ENCODE measurements at regions not wholly inside any gene's neighbourhood (a gene's known extent, or its start where the extent isn't known, plus 50 kb on each side); places are given as distances from the start of the nearest gene placed in this dataset.

- Mint-ChIP-seq H3K36me3 (ENCODE audit: insufficient read depth, unreplicated experiment) (no peaks in the 10 kb centered on the region), H3K27me3 (ENCODE audit: unreplicated experiment) (peaks cover 8% of the 10 kb centered on the region), H3K4me1 (ENCODE audit: low read depth, unreplicated experiment) (no peaks in the 10 kb centered on the region), H3K4me3 (ENCODE audit: low read depth, unreplicated experiment) (no peak overlapping the region), H3K27ac (ENCODE audit: unreplicated experiment) (no peak overlapping the region), H3K9me3 (ENCODE audit: low read depth, unreplicated experiment) (no peaks in the 10 kb centered on the region)
- no TSS peak for BruUV-seq (replicated peaks)
- DNase-seq: no peak
- intact Hi-C loops (cut with micrococcal nuclease; ENCODE audit: unreplicated experiment): no loop called here
- CTCF ChIA-PET: no interaction called here
- TF ChIP-seq CTCF (IDR thresholded peaks at IDR 0.05; ENCODE audit: unreplicated experiment): no peak
Measured at GRCh38 chr6:150313781-150314180, 55.0 kb upstream of the IYD start.

DNA sequence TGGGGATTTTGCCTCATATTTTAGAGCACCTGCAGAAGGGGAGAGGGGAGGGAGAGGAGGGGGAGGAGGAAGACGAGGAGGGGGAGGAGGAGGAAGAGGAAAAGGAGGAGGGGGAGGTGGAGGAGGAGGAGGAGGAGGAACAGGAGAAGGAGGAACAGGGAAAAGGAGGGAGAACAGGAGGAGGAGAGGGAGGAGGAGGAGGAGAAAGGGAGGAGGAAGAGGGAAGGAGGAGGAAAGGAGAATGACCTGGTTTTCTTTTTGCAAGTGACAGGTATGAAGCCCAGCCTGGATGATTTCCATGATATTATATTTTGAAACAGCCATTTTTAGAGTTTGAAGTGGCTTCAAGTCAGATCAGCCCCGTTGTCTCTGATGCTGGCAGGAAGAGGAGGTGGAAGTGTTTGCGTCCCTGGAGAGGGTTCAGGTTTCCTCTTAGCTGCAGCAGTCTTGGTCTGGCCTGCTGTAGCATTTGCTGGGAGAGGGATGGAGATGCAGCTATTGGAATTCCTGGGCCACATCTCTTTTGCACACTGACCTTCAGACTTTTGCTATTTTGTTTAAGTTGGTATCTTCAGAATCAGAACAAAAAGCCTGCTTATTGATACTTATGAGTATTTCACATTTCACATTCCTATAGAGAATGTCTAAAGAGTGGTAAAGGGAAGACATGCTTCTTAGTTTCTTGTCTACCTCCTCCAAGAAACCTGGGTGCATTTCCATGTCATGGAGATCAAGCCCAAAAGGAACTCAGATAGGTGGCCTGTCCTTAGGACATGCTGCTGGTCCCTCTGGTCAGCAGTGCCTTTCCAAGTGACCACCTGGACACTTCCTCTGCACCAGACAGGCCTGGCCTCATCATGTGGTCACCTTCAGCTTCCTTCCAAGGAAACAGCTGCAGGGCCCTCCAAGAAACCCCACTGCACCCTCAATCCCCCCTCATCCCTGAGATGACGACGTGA is 54.3 kb upstream of the IYD start:
- Mint-ChIP-seq H3K9me3 (ENCODE audit: low read depth, unreplicated experiment) (no peaks in the 10 kb centered on the region), H3K4me3 (ENCODE audit: low read depth, unreplicated experiment) (no peak overlapping the region), H3K36me3 (ENCODE audit: insufficient read depth, unreplicated experiment) (no peaks in the 10 kb centered on the region), H3K4me1 (ENCODE audit: low read depth, unreplicated experiment) (no peaks in the 10 kb centered on the region), H3K27ac (ENCODE audit: unreplicated experiment) (no peak overlapping the region), H3K27me3 (ENCODE audit: unreplicated experiment) (peaks cover under 1% of the 10 kb centered on the region)
- intact Hi-C loops (cut with micrococcal nuclease; ENCODE audit: unreplicated experiment): no loop called here
- CTCF ChIA-PET: no interaction called here
- TF ChIP-seq CTCF (IDR thresholded peaks at IDR 0.05; ENCODE audit: unreplicated experiment): no peak
- BruUV-seq (replicated peaks): no TSS peak
- no peak for DNase-seq

DNA sequence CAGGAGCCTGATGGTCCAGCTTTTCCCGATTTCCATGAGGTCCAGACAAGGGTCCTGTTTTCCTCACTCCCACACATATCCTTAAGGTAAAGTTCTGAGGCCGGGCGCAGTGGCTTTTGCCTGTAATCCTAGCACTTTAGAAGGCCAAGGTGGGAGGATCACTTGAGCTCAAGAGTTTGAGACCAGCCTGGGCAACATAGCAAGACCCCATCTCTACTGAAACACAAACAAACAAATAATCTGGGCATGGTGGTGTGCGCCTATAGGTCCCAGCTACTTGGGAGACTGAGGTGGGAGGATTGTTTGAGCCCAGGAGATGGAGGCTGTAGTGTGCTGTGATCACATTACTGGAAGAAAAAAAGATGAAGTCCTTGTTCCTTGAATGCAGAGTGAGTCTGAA is 53.2 kb upstream of the IYD start:
- no peak for DNase-seq
- CTCF ChIA-PET: no interaction called here
- no peak for TF ChIP-seq CTCF (IDR thresholded peaks at IDR 0.05; ENCODE audit: unreplicated experiment)
- no peaks in the 10 kb centered on the region for H3K27me3 Mint-ChIP-seq (ENCODE audit: unreplicated experiment)
- H3K36me3 Mint-ChIP-seq (ENCODE audit: insufficient read depth, unreplicated experiment): no peaks in the 10 kb centered on the region
- no peaks in the 10 kb centered on the region for H3K9me3 Mint-ChIP-seq (ENCODE audit: low read depth, unreplicated experiment)
- H3K4me1 Mint-ChIP-seq (ENCODE audit: low read depth, unreplicated experiment): no peaks in the 10 kb centered on the region
- no peak overlapping the region for H3K4me3 Mint-ChIP-seq (ENCODE audit: low read depth, unreplicated experiment)
- intact Hi-C loops (cut with micrococcal nuclease; ENCODE audit: unreplicated experiment): no loop called here
- no TSS peak for BruUV-seq (replicated peaks)
- H3K27ac Mint-ChIP-seq (ENCODE audit: unreplicated experiment): no peak overlapping the region

- H3K4me1 Mint-ChIP-seq (ENCODE audit: low read depth, unreplicated experiment): no peaks in the 10 kb centered on the region
- no peaks in the 10 kb centered on the region for H3K36me3 Mint-ChIP-seq (ENCODE audit: insufficient read depth, unreplicated experiment)
- TF ChIP-seq CTCF (IDR thresholded peaks at IDR 0.05; ENCODE audit: unreplicated experiment): no peak
- H3K27me3 Mint-ChIP-seq (ENCODE audit: unreplicated experiment): no peaks in the 10 kb centered on the region
- CTCF ChIA-PET: no interaction called here
- no peaks in the 10 kb centered on the region for H3K9me3 Mint-ChIP-seq (ENCODE audit: low read depth, unreplicated experiment)
- BruUV-seq (replicated peaks): no TSS peak
- H3K27ac Mint-ChIP-seq (ENCODE audit: unreplicated experiment): no peak overlapping the region
- DNase-seq: no peak
- no peak overlapping the region for H3K4me3 Mint-ChIP-seq (ENCODE audit: low read depth, unreplicated experiment)
- intact Hi-C loops (cut with micrococcal nuclease; ENCODE audit: unreplicated experiment): no loop called here
Measured at GRCh38 chr6:150316936-150317335, 51.9 kb upstream of the IYD start.
